Liver (tissue), 8 donors: ENCODE measurements at regions not wholly inside any gene's neighbourhood (a gene's known extent, or its start where the extent isn't known, plus 50 kb on each side); places are given as distances from the start of the nearest gene placed in this dataset.

ENCODE experiments used
- DNase-seq: peaks from one replicate; pipeline ENCODE4 v3.0.0-alpha.2; 2017; ENCODE audit warnings: low spot score
- H3K27ac ChIP-seq, 2 donors: one replicate each; pipeline ENCODE4 v1.7.0; 2013; ENCODE audit warnings: inconsistent platforms in 2 of 2, low read length in 2 of 2, control low read depth in 1 of 2, low read depth in 1 of 2, mild to moderate bottlenecking in 1 of 2
- H3K27me3 ChIP-seq, 4 donors: one replicate each; pipeline versions ENCODE4 v1.6.1 to v1.7.0; 2013; ENCODE audit warnings: low read length in 3 of 4, inconsistent platforms in 1 of 4, mild to moderate bottlenecking in 1 of 4, moderate library complexity in 1 of 4; ENCODE audit not compliant: control insufficient read depth in 4 of 4, insufficient read depth in 4 of 4
- H3K36me3 ChIP-seq, 4 donors: one replicate each; pipeline versions ENCODE4 v1.6.1 to v1.7.0; 2013; ENCODE audit warnings: low read length in 3 of 4, mild to moderate bottlenecking in 3 of 4, low read depth in 1 of 4, moderate library complexity in 1 of 4; ENCODE audit not compliant: control insufficient read depth in 4 of 4, insufficient read depth in 3 of 4
- H3K4me1 ChIP-seq, 4 donors: one replicate each; pipeline versions ENCODE4 v1.6.1 to v1.7.0; 2013; ENCODE audit warnings: low read length in 3 of 4, mild to moderate bottlenecking in 3 of 4, moderate library complexity in 1 of 4; ENCODE audit not compliant: control insufficient read depth in 4 of 4, insufficient read depth in 4 of 4
- H3K4me3 ChIP-seq, 3 donors: one replicate each; pipeline versions ENCODE4 v1.6.1 to v1.7.0; 2013; ENCODE audit warnings: low read length in 3 of 3, control low read depth in 1 of 3, low read depth in 1 of 3, mild to moderate bottlenecking in 1 of 3
- H3K9ac ChIP-seq, 2 donors: one replicate each; pipeline ENCODE4 v1.7.0; 2013; ENCODE audit warnings: low read length in 2 of 2, mild to moderate bottlenecking in 2 of 2, moderate library complexity in 2 of 2, control low read depth in 1 of 2, low read depth in 1 of 2
- H3K9me3 ChIP-seq, 4 donors: one replicate each; pipeline versions ENCODE4 v1.6.1 to v1.7.0; 2013; ENCODE audit warnings: low read length in 3 of 4; ENCODE audit not compliant: control insufficient read depth in 4 of 4
- ATF3 ChIP-seq: IDR thresholded peaks from 2 replicates; pipeline ENCODE4 v1.6.1; 2016; ENCODE audit warnings: antibody characterized with exemption
- CTCF ChIP-seq: fragments of 150-350 bp; IDR thresholded peaks from 2 replicates; pipeline ENCODE4 v1.5.1; 2017; ENCODE audit warnings: improper control_type of control experiment, low read depth, low read length; ENCODE audit not compliant: missing input control
- EGR1 ChIP-seq, 2 donors: IDR thresholded peaks; 2 replicates each; pipeline ENCODE4 v1.6.1; 2016 to 2018; ENCODE audit warnings: antibody characterized with exemption in 2 of 2, low read depth in 2 of 2
- FOXA1 ChIP-seq: IDR thresholded peaks from 2 replicates; pipeline ENCODE4 v1.6.1; 2016; ENCODE audit warnings: antibody characterized with exemption
- FOXA2 ChIP-seq: IDR thresholded peaks from 2 replicates; pipeline ENCODE4 v1.6.1; 2016; ENCODE audit warnings: antibody characterized with exemption
- GABPA ChIP-seq, 2 donors: IDR thresholded peaks in 1 of 2; conservative IDR thresholded peaks in 1 of 2; 2 replicates each; pipeline ENCODE4 v1.6.1; 2016; ENCODE audit warnings: antibody characterized with exemption in 2 of 2, mild to moderate bottlenecking in 1 of 2, moderate library complexity in 1 of 2
- HNF4A ChIP-seq, 2 donors: conservative IDR thresholded peaks; 2 replicates each; pipeline ENCODE4 v1.6.1; 2016; ENCODE audit warnings: antibody characterized with exemption in 2 of 2, mild to moderate bottlenecking in 2 of 2
- HNF4G ChIP-seq: IDR thresholded peaks from 2 replicates; pipeline ENCODE4 v1.6.1; 2016; ENCODE audit warnings: antibody characterized with exemption
- JUND ChIP-seq, 2 donors: IDR thresholded peaks; 2 replicates each; pipeline ENCODE4 v1.6.1; 2016; ENCODE audit warnings: antibody characterized with exemption in 2 of 2
- NR2F2 ChIP-seq: IDR thresholded peaks from 2 replicates; pipeline ENCODE4 v1.6.1; 2016; ENCODE audit warnings: antibody characterized with exemption
- RAD21 ChIP-seq, 2 donors: IDR thresholded peaks; 2 replicates each; pipeline ENCODE4 v1.6.1; 2016; ENCODE audit warnings: antibody characterized with exemption in 2 of 2, mild to moderate bottlenecking in 2 of 2
- REST ChIP-seq: IDR thresholded peaks from 2 replicates; pipeline ENCODE4 v1.6.1; 2016; ENCODE audit warnings: antibody characterized with exemption, mild to moderate bottlenecking
- RXRA ChIP-seq, 2 donors: IDR thresholded peaks; 2 replicates each; pipeline ENCODE4 v1.6.1; 2017 to 2018; ENCODE audit warnings: antibody characterized with exemption in 2 of 2, mild to moderate bottlenecking in 1 of 2
- SP1 ChIP-seq: IDR thresholded peaks from 2 replicates; pipeline ENCODE4 v1.6.1; 2018; ENCODE audit warnings: antibody characterized with exemption, mild to moderate bottlenecking
- TAF1 ChIP-seq: conservative IDR thresholded peaks from 2 replicates; pipeline ENCODE4 v1.6.1; 2016; ENCODE audit warnings: antibody characterized with exemption, mild to moderate bottlenecking
- YY1 ChIP-seq: IDR thresholded peaks from 2 replicates; pipeline ENCODE4 v1.6.1; 2016; ENCODE audit warnings: antibody characterized with exemption, mild to moderate bottlenecking
- whole genome bisulfite sequencing: extraction: QIAGEN DNeasy Blood & Tissue Kit; methylation state at CpG from one replicate; pipeline ENCODE4 v1.1.7; 2013; 5-methylcytosine and 5-hydroxymethylcytosine counted together
- TF ChIP-seq, protein P1 (sequence below): IDR thresholded peaks from 2 replicates; pipeline ENCODE4 v1.6.1; 2016; ENCODE audit warnings: antibody characterized with exemption
- TF ChIP-seq, protein P2 (sequence below): IDR thresholded peaks from 2 replicates; pipeline ENCODE4 v1.6.1; 2016; ENCODE audit warnings: antibody characterized with exemption
- donor health status: healthy.
- donor health status: healthy.
- donor health status: healthy.
- donor health status: healthy.
- donor health status: healthy.

DNA sequence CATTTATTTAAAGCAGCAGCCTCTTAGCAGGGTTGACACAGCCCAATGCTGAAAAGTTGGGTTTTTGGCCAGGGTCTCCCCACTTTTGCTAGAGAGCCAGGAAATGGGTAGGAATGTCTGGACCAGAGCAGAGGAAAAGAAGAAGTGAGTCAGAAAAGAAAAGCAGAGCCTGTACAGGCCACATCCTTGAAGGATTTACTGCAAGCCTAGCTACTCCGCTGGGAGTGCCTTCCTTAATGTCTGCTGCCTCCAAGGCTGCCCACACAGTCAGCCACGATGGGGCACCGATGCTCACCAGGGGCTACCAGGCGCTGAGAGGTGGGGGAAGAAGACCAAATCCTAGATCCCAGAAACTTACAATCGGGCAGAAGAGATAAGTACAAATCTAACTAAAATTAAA, 139.2 kb downstream of the C12orf75 start:
- TF ChIP-seq ATF3 = no peak
- TF ChIP-seq NR2F2 = no peak
- TF ChIP-seq RXRA (IDR thresholded peaks at IDR 0.05) = no peak
- TF ChIP-seq GABPA (IDR thresholded peaks at IDR 0.05 in 1 of 2, conservative IDR thresholded peaks at IDR 0.05 in 1 of 2) = no peak
- TF ChIP-seq RAD21 (IDR thresholded peaks at IDR 0.05) = no peak
- no peak for TF ChIP-seq FOXA1
- TF ChIP-seq, protein P1, sequence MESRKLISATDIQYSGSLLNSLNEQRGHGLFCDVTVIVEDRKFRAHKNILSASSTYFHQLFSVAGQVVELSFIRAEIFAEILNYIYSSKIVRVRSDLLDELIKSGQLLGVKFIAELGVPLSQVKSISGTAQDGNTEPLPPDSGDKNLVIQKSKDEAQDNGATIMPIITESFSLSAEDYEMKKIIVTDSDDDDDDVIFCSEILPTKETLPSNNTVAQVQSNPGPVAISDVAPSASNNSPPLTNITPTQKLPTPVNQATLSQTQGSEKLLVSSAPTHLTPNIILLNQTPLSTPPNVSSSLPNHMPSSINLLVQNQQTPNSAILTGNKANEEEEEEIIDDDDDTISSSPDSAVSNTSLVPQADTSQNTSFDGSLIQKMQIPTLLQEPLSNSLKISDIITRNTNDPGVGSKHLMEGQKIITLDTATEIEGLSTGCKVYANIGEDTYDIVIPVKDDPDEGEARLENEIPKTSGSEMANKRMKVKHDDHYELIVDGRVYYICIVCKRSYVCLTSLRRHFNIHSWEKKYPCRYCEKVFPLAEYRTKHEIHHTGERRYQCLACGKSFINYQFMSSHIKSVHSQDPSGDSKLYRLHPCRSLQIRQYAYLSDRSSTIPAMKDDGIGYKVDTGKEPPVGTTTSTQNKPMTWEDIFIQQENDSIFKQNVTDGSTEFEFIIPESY = no peak
- TF ChIP-seq JUND (IDR thresholded peaks at IDR 0.05) = no peak
- TF ChIP-seq HNF4G = no peak
- no peak for TF ChIP-seq SP1
- TF ChIP-seq TAF1 = no peak
- TF ChIP-seq EGR1 (IDR thresholded peaks at IDR 0.05; ENCODE audit: low read depth in 2 of 2) = no peak
- no peak for TF ChIP-seq FOXA2
- TF ChIP-seq REST = no peak
- TF ChIP-seq, protein P2, sequence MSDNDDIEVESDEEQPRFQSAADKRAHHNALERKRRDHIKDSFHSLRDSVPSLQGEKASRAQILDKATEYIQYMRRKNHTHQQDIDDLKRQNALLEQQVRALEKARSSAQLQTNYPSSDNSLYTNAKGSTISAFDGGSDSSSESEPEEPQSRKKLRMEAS = no peak
- TF ChIP-seq HNF4A (conservative IDR thresholded peaks at IDR 0.05) = no peak
- TF ChIP-seq YY1 = no peak
- no peak for TF ChIP-seq CTCF
- H3K27me3 ChIP-seq = no peaks in the 10 kb centered on the region
- no peak for DNase-seq
- H3K4me3 ChIP-seq = no peak overlapping the region
- WGBS = 81% methylated on average over 5 of the region's 5 CpGs
- no peak overlapping the region for H3K27ac ChIP-seq
- no peaks in the 10 kb centered on the region for H3K36me3 ChIP-seq
- H3K9ac ChIP-seq = no peak overlapping the region
- no peaks in the 10 kb centered on the region for H3K4me1 ChIP-seq
- no peaks in the 10 kb centered on the region for H3K9me3 ChIP-seq

GRCh38 chr12:105470102-105470501, 139.6 kb downstream of the C12orf75 start:
- no peak overlapping the region for H3K9ac ChIP-seq
- no peaks in the 10 kb centered on the region for H3K36me3 ChIP-seq
- DNase-seq = no peak
- no peak overlapping the region for H3K4me3 ChIP-seq
- WGBS = 77% methylated on average over 2 of the region's 2 CpGs
- no peaks in the 10 kb centered on the region for H3K27me3 ChIP-seq
- H3K27ac ChIP-seq = no peak overlapping the region
- H3K9me3 ChIP-seq = no peaks in the 10 kb centered on the region
- no peaks in the 10 kb centered on the region for H3K4me1 ChIP-seq
- TF ChIP-seq HNF4A (conservative IDR thresholded peaks at IDR 0.05) (no peak), RAD21 (IDR thresholded peaks at IDR 0.05) (no peak), RXRA (IDR thresholded peaks at IDR 0.05) (no peak), ATF3 (no peak), YY1 (no peak), GABPA (IDR thresholded peaks at IDR 0.05 in 1 of 2, conservative IDR thresholded peaks at IDR 0.05 in 1 of 2) (no peak), EGR1 (IDR thresholded peaks at IDR 0.05; ENCODE audit: low read depth in 2 of 2) (no peak), SP1 (no peak), REST (no peak)
- TF ChIP-seq, protein P2 = no peak
- TF ChIP-seq, protein P1 = no peak
